ENCODE measurements at regions not wholly inside any gene's neighbourhood (a gene's known extent, or its start where the extent isn't known, plus 50 kb on each side); places are given as distances from the start of the nearest gene placed in this dataset.

- H3K36me3 ChIP-seq (ENCODE audit: control insufficient read depth in 4 of 4, insufficient read depth in 4 of 4, low read length in 4 of 4): no peaks in the 10 kb centered on the region
- no peak overlapping the region for H3K27ac ChIP-seq (ENCODE audit: low read depth in 1 of 2, low read length in 1 of 2)
- H3K4me1 ChIP-seq (ENCODE audit: control insufficient read depth in 5 of 5, insufficient read depth in 5 of 5, low read length in 5 of 5): no peaks in the 10 kb centered on the region
- ATAC-seq (ENCODE audit: insufficient read depth, low FRiP score) (no peak), DNase-seq (no peak)
- TF ChIP-seq CTCF (IDR thresholded peaks at IDR 0.05; ENCODE audit: control extremely low read depth, extremely low read depth): no peak
- no peak overlapping the region for H3K4me3 ChIP-seq
- peaks cover 0 to 3% (median 0%) of the 10 kb centered on the region in 4 donors for H3K9me3 ChIP-seq (ENCODE audit: control insufficient read depth in 4 of 4, insufficient read depth in 3 of 4, low read length in 3 of 4)
- H3K9ac ChIP-seq (ENCODE audit: insufficient read depth in 1 of 2, low read length in 2 of 2): no peak overlapping the region
- 84 to 95% methylated on average over 5 of the region's 5 CpGs for WGBS, 2 donors
- H3K27me3 ChIP-seq (ENCODE audit: control insufficient read depth in 3 of 3, insufficient read depth in 3 of 3, low read length in 2 of 3): no peaks in the 10 kb centered on the region
These were observed 65.9 kb upstream of the TEX51 start for GRCh38 chr2:126832757-126833156.

GRCh38 chr2:126834006-126834659, 64.6 kb upstream of the TEX51 start:
- Histone ChIP-seq H3K27ac (ENCODE audit: low read depth in 1 of 2, low read length in 1 of 2) (no peak overlapping the region), H3K9ac (ENCODE audit: insufficient read depth in 1 of 2, low read length in 2 of 2) (no peak overlapping the region), H3K27me3 (ENCODE audit: control insufficient read depth in 3 of 3, insufficient read depth in 3 of 3, low read length in 2 of 3) (no peaks in the 10 kb centered on the region), H3K4me3 (no peak overlapping the region), H3K36me3 (ENCODE audit: control insufficient read depth in 4 of 4, insufficient read depth in 4 of 4, low read length in 4 of 4) (no peaks in the 10 kb centered on the region), H3K4me1 (ENCODE audit: control insufficient read depth in 5 of 5, insufficient read depth in 5 of 5, low read length in 5 of 5) (no peaks in the 10 kb centered on the region), H3K9me3 (ENCODE audit: control insufficient read depth in 4 of 4, insufficient read depth in 3 of 4, low read length in 3 of 4) (peaks cover 0 to 3% (median 0%) of the 10 kb centered on the region in 4 donors)
- ATAC-seq (ENCODE audit: insufficient read depth, low FRiP score) (no peak), DNase-seq (no peak)
- 96 to 97% methylated on average over 6 of the region's 6 CpGs for WGBS, 2 donors
- no peak for TF ChIP-seq CTCF (IDR thresholded peaks at IDR 0.05; ENCODE audit: control extremely low read depth, extremely low read depth)

GRCh38 chr2:126835261-126835660, 63.4 kb upstream of the TEX51 start:
- no peak overlapping the region for H3K27ac ChIP-seq (ENCODE audit: low read depth in 1 of 2, low read length in 1 of 2)
- no peaks in the 10 kb centered on the region for H3K4me1 ChIP-seq (ENCODE audit: control insufficient read depth in 5 of 5, insufficient read depth in 5 of 5, low read length in 5 of 5)
- H3K4me3 ChIP-seq: no peak overlapping the region
- ATAC-seq (ENCODE audit: insufficient read depth, low FRiP score): no peak
- H3K9me3 ChIP-seq (ENCODE audit: control insufficient read depth in 4 of 4, insufficient read depth in 3 of 4, low read length in 3 of 4): peaks cover 0 to 5% (median 0%) of the 10 kb centered on the region in 4 donors
- H3K9ac ChIP-seq (ENCODE audit: insufficient read depth in 1 of 2, low read length in 2 of 2): no peak overlapping the region
- no peaks in the 10 kb centered on the region for H3K27me3 ChIP-seq (ENCODE audit: control insufficient read depth in 3 of 3, insufficient read depth in 3 of 3, low read length in 2 of 3)
- 85 to 91% methylated on average over 8 of the region's 8 CpGs for WGBS, 2 donors
- TF ChIP-seq CTCF (IDR thresholded peaks at IDR 0.05; ENCODE audit: control extremely low read depth, extremely low read depth): no peak
- no peak for DNase-seq
- no peaks in the 10 kb centered on the region for H3K36me3 ChIP-seq (ENCODE audit: control insufficient read depth in 4 of 4, insufficient read depth in 4 of 4, low read length in 4 of 4)

GRCh38 chr2:126835831-126836230, 62.9 kb upstream of the TEX51 start:
- no peak overlapping the region for H3K27ac ChIP-seq (ENCODE audit: low read depth in 1 of 2, low read length in 1 of 2)
- peaks cover 0 to 5% (median 0%) of the 10 kb centered on the region in 4 donors for H3K9me3 ChIP-seq (ENCODE audit: control insufficient read depth in 4 of 4, insufficient read depth in 3 of 4, low read length in 3 of 4)
- no peak overlapping the region for H3K4me3 ChIP-seq
- H3K27me3 ChIP-seq (ENCODE audit: control insufficient read depth in 3 of 3, insufficient read depth in 3 of 3, low read length in 2 of 3): no peaks in the 10 kb centered on the region
- H3K36me3 ChIP-seq (ENCODE audit: control insufficient read depth in 4 of 4, insufficient read depth in 4 of 4, low read length in 4 of 4): no peaks in the 10 kb centered on the region
- H3K9ac ChIP-seq (ENCODE audit: insufficient read depth in 1 of 2, low read length in 2 of 2): no peak overlapping the region
- no peaks in the 10 kb centered on the region for H3K4me1 ChIP-seq (ENCODE audit: control insufficient read depth in 5 of 5, insufficient read depth in 5 of 5, low read length in 5 of 5)
- no peak for ATAC-seq (ENCODE audit: insufficient read depth, low FRiP score)
- no peak for TF ChIP-seq CTCF (IDR thresholded peaks at IDR 0.05; ENCODE audit: control extremely low read depth, extremely low read depth)
- no peak for DNase-seq
- WGBS, 2 donors: 77 to 82% methylated on average over 10 of the region's 10 CpGs

All from lung (tissue), 11 donors.